A549 (cell line): ENCODE measurements at regions not wholly inside any gene's neighbourhood (a gene's known extent, or its start where the extent isn't known, plus 50 kb on each side); places are given as distances from the start of the nearest gene placed in this dataset.
A peak's percentile ranks its signal among the peaks of the same experiment; 100 is the strongest.

Experiments
- ATAC-seq, 2 experiments: fragments of 200-7000 bp in 1 of 2; fragments of >200 bp in 1 of 2; cut with Nextera tagmentation in 1 of 2; cut with Tn5 transposase in 1 of 2; 3 replicates each; pipeline versions ENCODE4 v1.8.0 to v1.9.1; 2018 to 2020; ENCODE audit warnings: mild to moderate bottlenecking in 1 of 2, moderate library complexity in 1 of 2
- CTCF ChIA-PET: fragments of 300-600 bp; sonication (Branson Sonifier 250); formaldehyde crosslinking; extraction: SDS; loops from one replicate; lab custom pipeline; 2021; ENCODE audit warnings: antibody characterized with exemption, inconsistent platforms; lab: Yijun Ruan, JAX
- POLR2A ChIA-PET: fragments of 350-600 bp; formaldehyde crosslinking; extraction: SDS; loops from one replicate; lab custom pipeline; 2021; ENCODE audit warnings: antibody characterized with exemption, inconsistent platforms; lab: Yijun Ruan, JAX
- DNase-seq, 2 experiments: peaks; one replicate each; pipeline versions ENCODE4 v3.0.0 to v3.0.0-alpha.2; 2011 to 2016; ENCODE audit warnings: low read depth in 1 of 2, low spot score in 1 of 2
- FAIRE-seq: peaks from 2 replicates; lab custom pipeline; 2011; peaks lifted over from hg19 to GRCh38; lab: Jason Lieb, UNC
- H3K27ac ChIP-seq, 2 experiments: fragments of >200 bp; sonication (Bioruptor Twin); formaldehyde crosslinking; 3 replicates each; pipeline ENCODE4 v1.5.1; 2016 to 2017
- H3K4me1 ChIP-seq: fragments of >200 bp; sonication (Bioruptor Twin); formaldehyde crosslinking; 3 replicates; pipeline ENCODE4 v1.6.1; 2016
- H3K4me2 ChIP-seq: fragments of >200 bp; sonication (Bioruptor Twin); formaldehyde crosslinking; 3 replicates; pipeline ENCODE4 v1.6.1; 2016
- H3K4me3 ChIP-seq: fragments of >200 bp; sonication (Bioruptor Twin); formaldehyde crosslinking; 3 replicates; pipeline ENCODE4 v1.5.1; 2016
- H3K9me3 ChIP-seq: fragments of >200 bp; sonication (Bioruptor Twin); formaldehyde crosslinking; 3 replicates; pipeline ENCODE4 v1.6.1; 2016
- CHD2 ChIP-seq: fragments of 150-350 bp; IDR thresholded peaks from 2 replicates; pipeline ENCODE4 v1.6.1; 2014; ENCODE audit warnings: low read length; ENCODE audit not compliant: partially characterized antibody
- E2F6 ChIP-seq: IDR thresholded peaks from 2 replicates; pipeline ENCODE4 v1.6.1; 2012; ENCODE audit warnings: low read depth, borderline replicate concordance
- EHF ChIP-seq: fragments of 250-450 bp; sonication (Bioruptor Pico); IDR thresholded peaks from 2 replicates; pipeline ENCODE4 v1.5.0; 2020; ENCODE audit warnings: mild to moderate bottlenecking
- HDAC2 ChIP-seq: fragments of 200-600 bp; sonication (generic); IDR thresholded peaks from 2 replicates; pipeline ENCODE4 v1.6.1; 2016
- HMGXB4 ChIP-seq: fragments of 250-450 bp; sonication (Bioruptor Pico); IDR thresholded peaks from 2 replicates; pipeline ENCODE4 v1.5.0; 2021; ENCODE audit warnings: mild to moderate bottlenecking, moderate library complexity, borderline replicate concordance
- HOXB13 ChIP-seq: fragments of 250-450 bp; sonication (Bioruptor Pico); IDR thresholded peaks from 2 replicates; pipeline ENCODE4 v1.5.0; 2020; ENCODE audit warnings: low read depth, mild to moderate bottlenecking, moderate library complexity
- JUN ChIP-seq, 2 experiments: fragments of >200 bp; sonication (Bioruptor Twin); formaldehyde crosslinking; IDR thresholded peaks; 2 replicates in 1 of 2; 3 replicates in 1 of 2; pipeline ENCODE4 v1.6.1; 2016 to 2017
- JUNB ChIP-seq: fragments of >200 bp; sonication (Bioruptor Twin); formaldehyde crosslinking; IDR thresholded peaks from 2 replicates; pipeline ENCODE4 v1.6.1; 2016
- KDM1A ChIP-seq: fragments of 200-600 bp; sonication (generic); IDR thresholded peaks from 2 replicates; pipeline ENCODE4 v1.6.1; 2016; ENCODE audit warnings: low read depth, mild to moderate bottlenecking
- MAZ ChIP-seq: fragments of 150-350 bp; IDR thresholded peaks from 2 replicates; pipeline ENCODE4 v1.6.1; 2014; ENCODE audit warnings: antibody characterized with exemption, low read depth, low read length, borderline replicate concordance
- NPAS2 ChIP-seq: fragments of 250-450 bp; sonication (Bioruptor Pico); IDR thresholded peaks from 2 replicates; pipeline ENCODE4 v1.8.0; 2022; ENCODE audit warnings: mild to moderate bottlenecking, moderate library complexity, borderline replicate concordance
- REST ChIP-seq: fragments of 200-600 bp; sonication (generic); IDR thresholded peaks from 2 replicates; pipeline ENCODE4 v1.6.1; 2016; ENCODE audit warnings: antibody characterized with exemption, mild to moderate bottlenecking, moderate library complexity
- RFX5 ChIP-seq: fragments of 450-650 bp; IDR thresholded peaks from 2 replicates; pipeline ENCODE4 v1.7.1; 2014; ENCODE audit warnings: antibody characterized with exemption, mild to moderate bottlenecking, moderate library complexity
- RNF2 ChIP-seq: fragments of 200-600 bp; sonication (generic); IDR thresholded peaks from 2 replicates; pipeline ENCODE4 v1.6.1; 2016; ENCODE audit warnings: low read depth, mild to moderate bottlenecking, antibody characterized with exemption, moderate library complexity, borderline replicate concordance
- SMC3 ChIP-seq: fragments of >200 bp; sonication (Bioruptor Twin); formaldehyde crosslinking; IDR thresholded peaks from 3 replicates; pipeline ENCODE4 v1.6.1; 2018; ENCODE audit warnings: inconsistent platforms
- TP53 ChIP-seq: fragments of 250-450 bp; sonication (Bioruptor Pico); IDR thresholded peaks from 2 replicates; pipeline ENCODE4 v1.5.0; 2021; ENCODE audit warnings: mild to moderate bottlenecking, moderate library complexity
- ZC3H11A ChIP-seq: fragments of 450-650 bp; IDR thresholded peaks from 2 replicates; pipeline ENCODE4 v1.6.1; 2014; ENCODE audit warnings: antibody characterized with exemption, mild to moderate bottlenecking
- ZSCAN20 ChIP-seq: fragments of 250-450 bp; sonication (Bioruptor Pico); IDR thresholded peaks from 2 replicates; pipeline ENCODE4 v1.8.0; 2022; ENCODE audit warnings: mild to moderate bottlenecking, moderate library complexity
- WGBS: methylation state at CpG from one replicate; pipeline ENCODE4 v1.1.6; 2017; ENCODE audit errors: missing lambda C conversion rate; 5-methylcytosine and 5-hydroxymethylcytosine counted together
- TF ChIP-seq, protein P1 (sequence below): fragments of >200 bp; sonication (Bioruptor Twin); formaldehyde crosslinking; IDR thresholded peaks from 3 replicates; pipeline ENCODE4 v1.6.1; 2016
- TF ChIP-seq, protein P2 (sequence below): fragments of 250-450 bp; sonication (Bioruptor Pico); IDR thresholded peaks from 2 replicates; pipeline ENCODE4 v1.5.0; 2020; ENCODE audit warnings: low read depth, mild to moderate bottlenecking, moderate library complexity

GRCh38 chr1:199847021-199847420, 180.5 kb upstream of the NR5A2 start:
- H3K4me3 ChIP-seq, result no peak overlapping the region
- no peak for FAIRE-seq
- TF ChIP-seq KDM1A (no peak), JUNB (no peak), RFX5 (no peak), ZSCAN20 (CRISPR knock-in tag) (no peak), EHF (no peak), ZC3H11A (no peak), CHD2 (no peak), SMC3 (no peak), RNF2 (no peak), HOXB13 (CRISPR knock-in tag) (no peak), JUN (IDR thresholded peaks at IDR 0.05) (no peak), MAZ (no peak)
- TF ChIP-seq, protein P1, sequence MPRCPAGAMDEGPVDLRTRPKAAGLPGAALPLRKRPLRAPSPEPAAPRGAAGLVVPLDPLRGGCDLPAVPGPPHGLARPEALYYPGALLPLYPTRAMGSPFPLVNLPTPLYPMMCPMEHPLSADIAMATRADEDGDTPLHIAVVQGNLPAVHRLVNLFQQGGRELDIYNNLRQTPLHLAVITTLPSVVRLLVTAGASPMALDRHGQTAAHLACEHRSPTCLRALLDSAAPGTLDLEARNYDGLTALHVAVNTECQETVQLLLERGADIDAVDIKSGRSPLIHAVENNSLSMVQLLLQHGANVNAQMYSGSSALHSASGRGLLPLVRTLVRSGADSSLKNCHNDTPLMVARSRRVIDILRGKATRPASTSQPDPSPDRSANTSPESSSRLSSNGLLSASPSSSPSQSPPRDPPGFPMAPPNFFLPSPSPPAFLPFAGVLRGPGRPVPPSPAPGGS, result no peak
- 84% methylated on average over 8 of the region's 8 CpGs for WGBS
- POLR2A ChIA-PET, result no interaction called here
- ATAC-seq, result no peak
- CTCF ChIA-PET, result no interaction called here
- H3K27ac ChIP-seq, result no peak overlapping the region
- no peaks in the 10 kb centered on the region for H3K9me3 ChIP-seq
- no peak for DNase-seq
- no peak overlapping the region for H3K4me2 ChIP-seq
- peaks cover 26% of the 10 kb centered on the region for H3K4me1 ChIP-seq

DNA sequence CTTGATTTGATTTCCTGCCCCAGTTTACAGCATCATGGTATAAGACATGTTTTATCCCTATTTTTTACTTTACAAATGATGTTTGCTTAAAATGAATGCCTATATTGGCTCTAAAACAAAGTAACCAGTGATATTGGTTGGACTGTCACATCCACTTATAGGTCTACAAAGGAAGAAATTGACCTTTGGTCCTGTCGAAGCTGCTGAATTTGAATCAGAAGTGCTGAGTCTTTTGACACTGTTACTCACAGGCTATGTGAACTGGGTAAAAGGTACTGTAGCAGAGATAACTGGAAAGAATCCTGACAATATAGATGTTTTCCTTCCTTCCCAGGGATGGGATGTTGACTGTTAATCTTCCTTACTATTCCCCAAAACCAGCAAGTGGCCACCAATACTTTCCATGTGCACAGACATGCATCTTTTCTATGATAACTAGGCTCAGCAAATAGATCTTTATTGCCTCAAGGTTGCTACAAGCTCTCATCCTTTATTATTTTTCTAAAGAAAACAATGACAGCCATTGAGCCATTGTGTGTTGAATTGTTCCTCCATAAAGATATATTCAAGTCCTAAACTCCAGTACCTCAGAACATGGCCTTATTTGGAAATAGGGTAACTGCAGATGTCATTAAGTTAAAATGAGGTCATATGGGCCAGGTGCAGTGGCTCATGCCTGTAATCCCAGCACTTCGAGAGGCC, 175.9 kb upstream of the NR5A2 start:
- ATAC-seq (peak in 1 of 2 experiments; percentile 36; a peak in 2 of 6 replicates), FAIRE-seq (no peak), DNase-seq (peak in 1 of 2 experiments; percentile 32)
- ChIA-PET POLR2A (interaction anchor here (0.5 kb wide), 1 partner anchor 763 kb away, joined by 3 read pairs; no protein-coding TSS in a partner anchor), CTCF (no interaction called here)
- H3K4me1 ChIP-seq, result peaks cover 30% of the 10 kb centered on the region
- peak overlapping the region; percentile 42 for H3K4me2 ChIP-seq
- TF ChIP-seq NPAS2 (CRISPR knock-in tag) (no peak), HDAC2 (no peak), E2F6 (no peak), HMGXB4 (CRISPR knock-in tag) (no peak), TP53 (CRISPR knock-in tag) (no peak), REST (no peak)
- TF ChIP-seq, protein P2, sequence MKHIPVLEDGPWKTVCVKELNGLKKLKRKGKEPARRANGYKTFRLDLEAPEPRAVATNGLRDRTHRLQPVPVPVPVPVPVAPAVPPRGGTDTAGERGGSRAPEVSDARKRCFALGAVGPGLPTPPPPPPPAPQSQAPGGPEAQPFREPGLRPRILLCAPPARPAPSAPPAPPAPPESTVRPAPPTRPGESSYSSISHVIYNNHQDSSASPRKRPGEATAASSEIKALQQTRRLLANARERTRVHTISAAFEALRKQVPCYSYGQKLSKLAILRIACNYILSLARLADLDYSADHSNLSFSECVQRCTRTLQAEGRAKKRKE (CRISPR knock-in tag), result no peak
- peak overlapping the region; percentile 17 to 65; a peak in 4 of 6 replicates for H3K27ac ChIP-seq
- H3K9me3 ChIP-seq, result no peaks in the 10 kb centered on the region
- H3K4me3 ChIP-seq, result no peak overlapping the region
- 41% methylated on average over 2 of the region's 2 CpGs for WGBS
